H9 (cell line): ENCODE measurements at regions not wholly inside any gene's neighbourhood (a gene's known extent, or its start where the extent isn't known, plus 50 kb on each side); places are given as distances from the start of the nearest gene placed in this dataset.

Experiments used
- DNase-seq: peaks from one replicate; pipeline ENCODE4 v3.0.0-alpha.2; 2017
- H2AFZ ChIP-seq: one replicate; pipeline ENCODE4 v1.6.1; 2013; ENCODE audit warnings: mild to moderate bottlenecking, low read length, control low read depth, moderate library complexity
- H2AK5ac ChIP-seq: 2 replicates; pipeline ENCODE4 v1.6.1; 2013; ENCODE audit warnings: low read length, control low read depth, mixed read lengths; ENCODE audit not compliant: insufficient read length
- H2BK120ac ChIP-seq: one replicate; pipeline ENCODE4 v1.6.1; 2013; ENCODE audit warnings: low read depth, mild to moderate bottlenecking, low read length, control low read depth, inconsistent platforms; ENCODE audit not compliant: poor library complexity, severe bottlenecking
- H2BK12ac ChIP-seq: 2 replicates; pipeline ENCODE4 v1.6.1; 2013; ENCODE audit warnings: low read length, control low read depth, mixed read lengths, low read depth; ENCODE audit not compliant: insufficient read length
- H2BK15ac ChIP-seq: 2 replicates; pipeline ENCODE4 v1.6.1; 2013; ENCODE audit warnings: low read depth, low read length, control low read depth
- H2BK20ac ChIP-seq: one replicate; pipeline ENCODE4 v1.6.1; 2013; ENCODE audit warnings: low read depth, mild to moderate bottlenecking, low read length, control low read depth, inconsistent platforms; ENCODE audit not compliant: poor library complexity, severe bottlenecking
- H2BK5ac ChIP-seq: 2 replicates; pipeline ENCODE4 v1.6.1; 2013; ENCODE audit warnings: low read length, control low read depth, mixed read lengths; ENCODE audit not compliant: insufficient read length
- H3K14ac ChIP-seq: 2 replicates; pipeline ENCODE4 v1.6.1; 2013; ENCODE audit warnings: low read length, control low read depth; ENCODE audit not compliant: insufficient read depth
- H3K18ac ChIP-seq: 2 replicates; pipeline ENCODE4 v1.6.1; 2013; ENCODE audit warnings: low read depth, mild to moderate bottlenecking, mixed read lengths, low read length, control low read depth; ENCODE audit not compliant: insufficient read length
- H3K23ac ChIP-seq: 2 replicates; pipeline ENCODE4 v1.6.1; 2013; ENCODE audit warnings: low read length, control low read depth, mixed read lengths, low read depth; ENCODE audit not compliant: insufficient read length
- H3K23me2 ChIP-seq: 2 replicates; pipeline ENCODE4 v1.6.1; 2013; ENCODE audit warnings: low read depth, mild to moderate bottlenecking, mixed read lengths, low read length, control low read depth; ENCODE audit not compliant: insufficient read length, poor library complexity, severe bottlenecking
- H3K27ac ChIP-seq: 2 replicates; pipeline ENCODE4 v1.5.1; 2013; ENCODE audit warnings: low read length, control low read depth, mixed read lengths, low read depth; ENCODE audit not compliant: insufficient read length
- H3K27me3 ChIP-seq: 2 replicates; pipeline ENCODE4 v1.6.1; 2013; ENCODE audit warnings: low read length, control low read depth, inconsistent platforms; ENCODE audit not compliant: insufficient read depth
- H3K4ac ChIP-seq: 2 replicates; pipeline ENCODE4 v1.6.1; 2013; ENCODE audit warnings: low read depth, mild to moderate bottlenecking, control low read depth, inconsistent platforms, low read length, moderate library complexity
- H3K4me1 ChIP-seq: 2 replicates; pipeline ENCODE4 v1.6.1; 2013; ENCODE audit warnings: low read length, control low read depth, inconsistent platforms; ENCODE audit not compliant: insufficient read depth
- H3K4me2 ChIP-seq: 2 replicates; pipeline ENCODE4 v1.6.1; 2013; ENCODE audit warnings: low read length, control low read depth, mixed read lengths; ENCODE audit not compliant: insufficient read length, insufficient read depth
- H3K56ac ChIP-seq: 2 replicates; pipeline ENCODE4 v1.6.1; 2013; ENCODE audit warnings: low read depth, mild to moderate bottlenecking, mixed read lengths, low read length, control low read depth; ENCODE audit not compliant: insufficient read length
- H3K79me1 ChIP-seq: 2 replicates; pipeline ENCODE4 v1.6.1; 2013; ENCODE audit warnings: low read depth, mild to moderate bottlenecking, moderate library complexity, low read length, control low read depth, inconsistent platforms; ENCODE audit not compliant: insufficient read depth, poor library complexity, severe bottlenecking
- H3K79me2 ChIP-seq: 2 replicates; pipeline ENCODE4 v1.6.1; 2013; ENCODE audit warnings: low read length, control low read depth, inconsistent platforms; ENCODE audit not compliant: insufficient read depth
- H3K9ac ChIP-seq: 2 replicates; pipeline ENCODE4 v1.6.1; 2013; ENCODE audit warnings: low read length, control low read depth, mixed read lengths; ENCODE audit not compliant: insufficient read length; ENCODE audit errors: extremely low read depth
- H3K9me3 ChIP-seq: one replicate; pipeline ENCODE4 v1.6.1; 2013; ENCODE audit warnings: low read depth, low read length, inconsistent platforms; ENCODE audit not compliant: control insufficient read depth
- H3T11ph ChIP-seq: one replicate; pipeline ENCODE4 v1.6.1; 2013; ENCODE audit warnings: mild to moderate bottlenecking, low read length, control low read depth, inconsistent platforms
- H4K20me1 ChIP-seq: one replicate; pipeline ENCODE4 v1.6.1; 2013; ENCODE audit not compliant: control insufficient read depth, insufficient read length, insufficient read depth
- H4K5ac ChIP-seq: 2 replicates; pipeline ENCODE4 v1.6.1; 2013; ENCODE audit warnings: low read depth, mild to moderate bottlenecking, mixed read lengths, low read length, control low read depth; ENCODE audit not compliant: insufficient read length
- H4K8ac ChIP-seq: replicated peaks from 2 replicates; pipeline ENCODE4 v1.6.1; 2013; ENCODE audit warnings: low read length, control low read depth, mixed read lengths, low read depth; ENCODE audit not compliant: insufficient read length
- H4K91ac ChIP-seq: 2 replicates; pipeline ENCODE4 v1.6.1; 2013; ENCODE audit warnings: low read depth, mild to moderate bottlenecking, moderate library complexity, mixed read lengths, low read length, control low read depth; ENCODE audit not compliant: insufficient read length
- H3K27ac Mint-ChIP-seq, 3 experiments: 2 replicates in 2 of 3; 3 replicates in 1 of 3; pipeline ENCODE4 v1.8.0; 2020 to 2021; ENCODE audit warnings: mixed read lengths in 3 of 3, mild to moderate bottlenecking in 1 of 3, moderate library complexity in 1 of 3
- H3K27me3 Mint-ChIP-seq: 2 replicates; pipeline ENCODE4 v1.8.0; 2021; ENCODE audit warnings: low read depth, mild to moderate bottlenecking, moderate library complexity, mixed read lengths
- H3K36me3 Mint-ChIP-seq, 3 experiments: 2 replicates in 2 of 3; 3 replicates in 1 of 3; pipeline ENCODE4 v1.8.0; 2020 to 2021; ENCODE audit warnings: low read depth in 3 of 3, mixed read lengths in 3 of 3; ENCODE audit not compliant: insufficient read depth in 1 of 3
- H3K4me1 Mint-ChIP-seq, 2 experiments: 2 replicates each; pipeline ENCODE4 v1.8.0; 2020; ENCODE audit warnings: mixed read lengths in 2 of 2
- H3K4me3 Mint-ChIP-seq, 2 experiments: 2 replicates in 1 of 2; 3 replicates in 1 of 2; pipeline ENCODE4 v1.8.0; 2020 to 2021; ENCODE audit warnings: mild to moderate bottlenecking in 2 of 2, mixed read lengths in 2 of 2, moderate library complexity in 1 of 2
- H3K9me3 Mint-ChIP-seq, 2 experiments: 2 replicates in 1 of 2; 3 replicates in 1 of 2; pipeline ENCODE4 v1.8.0; 2020; ENCODE audit warnings: mild to moderate bottlenecking in 2 of 2, mixed read lengths in 2 of 2, moderate library complexity in 1 of 2
- WGBS: extraction: QIAGEN DNeasy Blood & Tissue Kit; methylation state at CpG from one replicate; pipeline ENCODE4 v1.1.7; 2013; ENCODE audit warnings: missing lambda C conversion rate, low lambda C conversion rate, mixed read lengths; ENCODE audit not compliant: insufficient read length; ENCODE audit errors: extremely low coverage; 5-methylcytosine and 5-hydroxymethylcytosine counted together
- TF ChIP-seq, protein P1 (sequence below): fragments of 200-600 bp; sonication (generic); conservative IDR thresholded peaks from 3 replicates; pipeline ENCODE4 v1.8.0; 2021; ENCODE audit warnings: antibody characterized with exemption, mild to moderate bottlenecking

DNA sequence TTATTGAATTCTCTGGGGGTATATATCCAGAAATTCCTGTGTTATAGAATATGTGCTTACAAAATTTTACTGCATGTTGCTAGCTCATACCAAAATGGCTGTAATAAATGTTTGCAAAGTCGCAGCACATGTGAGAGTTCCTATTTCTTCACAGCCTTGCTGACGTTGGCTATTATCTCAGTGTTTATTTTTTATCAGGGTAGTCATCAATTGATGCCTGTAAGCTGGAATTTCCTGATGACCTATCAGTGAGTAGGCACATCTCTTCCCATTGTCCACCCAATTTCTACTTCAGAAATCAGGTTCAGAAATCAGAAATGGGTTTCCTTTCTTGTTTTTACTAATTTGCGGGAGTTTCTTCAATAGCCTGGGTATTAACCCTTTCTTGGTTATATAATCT lies 268.1 kb upstream of the FZD8 start:
- Histone ChIP-seq H3K9ac (no peak overlapping the region), H4K91ac (no peak overlapping the region), H3K79me1 (no peaks in the 10 kb centered on the region), H4K5ac (no peak overlapping the region), H2BK5ac (no peak overlapping the region), H3K4me1 (no peaks in the 10 kb centered on the region; the same call in 1 of the 2 replicates), H2BK120ac (no peak overlapping the region), H3K23ac (no peak overlapping the region), H3K18ac (no peak overlapping the region), H3K79me2 (no peaks in the 10 kb centered on the region), H3K4me2 (no peak overlapping the region), H3K23me2 (no peaks in the 10 kb centered on the region), H3T11ph (no peak overlapping the region), H3K4ac (no peak overlapping the region), H3K27ac (no peak overlapping the region), H2BK12ac (no peak overlapping the region), H4K8ac (no peak overlapping the region), H2AK5ac (no peak overlapping the region), H3K56ac (no peak overlapping the region), H2AFZ (no peak overlapping the region), H3K14ac (no peak overlapping the region), H3K27me3 (no peaks in the 10 kb centered on the region), H2BK15ac (no peak overlapping the region), H3K9me3 (no peaks in the 10 kb centered on the region), H4K20me1 (no peaks in the 10 kb centered on the region), H2BK20ac (no peak overlapping the region)
- no peak for DNase-seq
- TF ChIP-seq, protein P1, sequence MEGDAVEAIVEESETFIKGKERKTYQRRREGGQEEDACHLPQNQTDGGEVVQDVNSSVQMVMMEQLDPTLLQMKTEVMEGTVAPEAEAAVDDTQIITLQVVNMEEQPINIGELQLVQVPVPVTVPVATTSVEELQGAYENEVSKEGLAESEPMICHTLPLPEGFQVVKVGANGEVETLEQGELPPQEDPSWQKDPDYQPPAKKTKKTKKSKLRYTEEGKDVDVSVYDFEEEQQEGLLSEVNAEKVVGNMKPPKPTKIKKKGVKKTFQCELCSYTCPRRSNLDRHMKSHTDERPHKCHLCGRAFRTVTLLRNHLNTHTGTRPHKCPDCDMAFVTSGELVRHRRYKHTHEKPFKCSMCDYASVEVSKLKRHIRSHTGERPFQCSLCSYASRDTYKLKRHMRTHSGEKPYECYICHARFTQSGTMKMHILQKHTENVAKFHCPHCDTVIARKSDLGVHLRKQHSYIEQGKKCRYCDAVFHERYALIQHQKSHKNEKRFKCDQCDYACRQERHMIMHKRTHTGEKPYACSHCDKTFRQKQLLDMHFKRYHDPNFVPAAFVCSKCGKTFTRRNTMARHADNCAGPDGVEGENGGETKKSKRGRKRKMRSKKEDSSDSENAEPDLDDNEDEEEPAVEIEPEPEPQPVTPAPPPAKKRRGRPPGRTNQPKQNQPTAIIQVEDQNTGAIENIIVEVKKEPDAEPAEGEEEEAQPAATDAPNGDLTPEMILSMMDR = no peak
- Mint-ChIP-seq H3K9me3 (no peaks in the 10 kb centered on the region), H3K4me3 (no peak overlapping the region), H3K27ac (no peak overlapping the region), H3K4me1 (peaks cover 27 to 30% of the 10 kb centered on the region in 2 experiments), H3K36me3 (no peaks in the 10 kb centered on the region), H3K27me3 (no peaks in the 10 kb centered on the region; the same call in 1 of the 2 replicates)
- no CpG with 5 or more reads among the region's 3 CpGs for WGBS
